ENCODE measurements at regions not wholly inside any gene's neighbourhood (a gene's known extent, or its start where the extent isn't known, plus 50 kb on each side); places are given as distances from the start of the nearest gene placed in this dataset.

DNA sequence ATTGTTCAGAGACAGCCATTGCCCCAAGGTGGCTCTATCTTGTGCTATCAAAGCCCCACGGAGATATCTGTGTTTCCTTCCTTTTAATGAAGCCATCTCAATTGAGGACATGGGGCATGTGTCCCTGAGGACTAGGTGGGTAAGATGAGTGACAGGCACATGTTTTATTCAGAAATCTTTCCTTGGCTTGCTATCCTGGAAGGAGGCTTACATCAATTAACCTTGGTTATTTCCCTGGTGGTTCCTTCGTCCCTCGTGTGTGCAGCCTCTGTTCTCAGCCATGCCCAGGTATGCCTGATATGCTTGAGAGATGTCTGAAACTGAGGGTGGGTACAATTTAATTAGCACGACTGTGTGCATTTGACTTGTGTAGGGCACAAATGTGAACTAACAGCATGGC is 102.2 kb upstream of the TUT7 start:
- Histone ChIP-seq H3K27ac (ENCODE audit: low read length) (no peak overlapping the region), H3K36me3 (ENCODE audit: insufficient read depth, low read depth, low read length) (no peaks in the 10 kb centered on the region), H3K27me3 (ENCODE audit: insufficient read depth, low read length) (no peaks in the 10 kb centered on the region), H3K9ac (ENCODE audit: low read depth, low read length) (no peak overlapping the region), H3K4me3 (ENCODE audit: low read length) (no peak overlapping the region), H3K4me1 (ENCODE audit: insufficient read depth, low read length) (no peaks in the 10 kb centered on the region), H3K9me3 (ENCODE audit: insufficient read depth, low read depth, low read length) (no peaks in the 10 kb centered on the region)

DNA sequence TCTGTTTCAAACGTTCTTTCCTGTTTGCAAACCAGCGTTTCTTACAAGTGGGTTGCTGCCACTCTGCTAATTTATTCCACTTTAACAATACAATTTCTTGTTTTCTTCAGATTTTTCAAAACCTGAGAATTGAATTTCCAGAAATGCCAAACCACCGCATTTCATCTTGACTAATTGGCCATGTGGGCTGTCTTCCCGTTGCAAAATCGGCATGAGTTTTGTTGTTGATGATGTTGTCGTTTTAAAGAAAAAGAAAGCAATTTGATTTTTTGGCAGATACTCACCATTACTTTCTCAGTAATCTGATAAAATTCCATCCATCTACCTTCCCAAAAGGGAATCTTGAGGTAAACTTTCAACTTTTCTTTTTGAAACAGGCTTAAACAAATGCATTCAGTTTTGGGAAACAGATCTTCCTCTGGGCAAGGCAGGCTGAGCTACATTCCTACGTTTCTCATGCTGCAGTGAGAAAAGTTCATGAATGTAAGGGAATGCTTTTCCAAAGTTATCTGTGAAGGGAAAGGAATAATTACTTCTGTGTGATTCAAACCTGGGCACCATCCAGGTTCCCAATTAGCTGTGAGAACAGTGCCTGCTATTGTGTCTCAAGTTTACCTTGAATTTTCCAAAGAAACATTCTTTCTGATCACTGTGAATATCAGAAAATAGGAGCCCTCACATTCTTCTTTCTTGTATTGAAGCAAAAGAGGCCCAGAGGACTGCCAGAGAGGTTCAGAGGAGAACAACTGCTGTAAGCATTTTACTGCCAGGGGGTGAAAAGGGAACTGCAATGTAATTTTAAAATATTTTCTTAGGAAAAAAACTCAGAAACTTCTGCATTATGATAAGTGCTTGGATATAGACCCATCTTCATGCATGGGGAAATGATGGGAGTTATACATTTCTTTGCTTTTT is 100.7 kb upstream of the TUT7 start:
- no peaks in the 10 kb centered on the region for H3K4me1 ChIP-seq (ENCODE audit: insufficient read depth, low read length)
- H3K27me3 ChIP-seq (ENCODE audit: insufficient read depth, low read length) = no peaks in the 10 kb centered on the region
- H3K27ac ChIP-seq (ENCODE audit: low read length) = no peak overlapping the region
- no peaks in the 10 kb centered on the region for H3K36me3 ChIP-seq (ENCODE audit: insufficient read depth, low read depth, low read length)
- H3K9me3 ChIP-seq (ENCODE audit: insufficient read depth, low read depth, low read length) = no peaks in the 10 kb centered on the region
- no peak overlapping the region for H3K4me3 ChIP-seq (ENCODE audit: low read length)
- no peak overlapping the region for H3K9ac ChIP-seq (ENCODE audit: low read depth, low read length)

DNA sequence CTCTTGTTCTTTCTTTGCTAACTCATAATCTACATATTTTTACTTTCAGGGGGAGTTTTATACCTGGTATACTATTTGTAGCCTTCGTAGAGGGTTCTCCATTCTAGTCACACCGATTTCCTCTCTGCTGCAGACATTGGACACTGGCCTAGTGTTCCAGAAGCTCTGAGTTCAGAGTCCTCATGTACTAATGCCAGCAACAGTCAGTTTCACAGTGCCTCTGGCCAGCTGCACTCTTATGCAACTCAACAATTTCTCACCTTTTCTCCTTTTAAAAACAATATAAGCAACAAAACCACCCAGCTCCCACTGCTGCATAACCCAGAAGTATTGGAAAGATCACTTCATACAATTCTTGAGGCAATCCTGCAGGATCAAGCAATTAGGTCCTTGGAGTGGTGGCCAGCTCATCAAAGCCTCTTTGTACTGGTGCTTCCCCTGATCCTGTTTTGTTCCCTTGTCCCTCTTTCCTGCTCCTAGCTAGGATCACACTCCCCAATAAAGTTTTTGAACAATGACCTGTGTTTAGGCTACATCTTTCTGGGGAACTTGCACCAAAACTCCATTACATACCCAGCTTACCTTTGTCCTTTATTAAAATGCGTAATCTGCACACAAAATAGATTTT is 98.1 kb upstream of the TUT7 start:
- Histone ChIP-seq H3K36me3 (ENCODE audit: insufficient read depth, low read depth, low read length) (no peaks in the 10 kb centered on the region), H3K9ac (ENCODE audit: low read depth, low read length) (no peak overlapping the region), H3K9me3 (ENCODE audit: insufficient read depth, low read depth, low read length) (no peaks in the 10 kb centered on the region), H3K27ac (ENCODE audit: low read length) (no peak overlapping the region), H3K27me3 (ENCODE audit: insufficient read depth, low read length) (no peaks in the 10 kb centered on the region), H3K4me1 (ENCODE audit: insufficient read depth, low read length) (no peaks in the 10 kb centered on the region), H3K4me3 (ENCODE audit: low read length) (no peak overlapping the region)

DNA sequence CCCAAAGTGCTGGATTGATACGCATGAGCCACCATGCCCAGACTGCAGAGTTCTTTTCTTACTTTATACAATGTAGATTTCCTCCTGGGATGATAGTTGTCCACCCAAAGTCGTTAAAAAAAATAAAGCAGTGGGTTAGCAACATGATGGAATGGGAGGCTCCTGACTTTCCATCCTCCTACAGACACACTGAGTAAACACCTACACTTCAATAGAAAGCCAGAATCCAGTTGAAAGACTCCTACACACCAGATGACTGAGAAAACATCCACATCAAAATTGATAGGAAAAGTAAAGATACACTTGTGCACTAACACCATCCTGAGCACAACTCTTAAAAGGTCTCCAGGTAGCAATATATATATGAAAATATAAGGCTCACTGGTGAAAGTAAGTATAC is 95.0 kb upstream of the TUT7 start:
- no peaks in the 10 kb centered on the region for H3K36me3 ChIP-seq (ENCODE audit: insufficient read depth, low read depth, low read length)
- H3K4me1 ChIP-seq (ENCODE audit: insufficient read depth, low read length) = peaks cover 2% of the 10 kb centered on the region; the same call in 1 of the 2 replicates
- no peak overlapping the region for H3K4me3 ChIP-seq (ENCODE audit: low read length)
- H3K9me3 ChIP-seq (ENCODE audit: insufficient read depth, low read depth, low read length) = no peaks in the 10 kb centered on the region
- no peak overlapping the region for H3K27ac ChIP-seq (ENCODE audit: low read length)
- H3K9ac ChIP-seq (ENCODE audit: low read depth, low read length) = no peak overlapping the region
- no peaks in the 10 kb centered on the region for H3K27me3 ChIP-seq (ENCODE audit: insufficient read depth, low read length)

DNA sequence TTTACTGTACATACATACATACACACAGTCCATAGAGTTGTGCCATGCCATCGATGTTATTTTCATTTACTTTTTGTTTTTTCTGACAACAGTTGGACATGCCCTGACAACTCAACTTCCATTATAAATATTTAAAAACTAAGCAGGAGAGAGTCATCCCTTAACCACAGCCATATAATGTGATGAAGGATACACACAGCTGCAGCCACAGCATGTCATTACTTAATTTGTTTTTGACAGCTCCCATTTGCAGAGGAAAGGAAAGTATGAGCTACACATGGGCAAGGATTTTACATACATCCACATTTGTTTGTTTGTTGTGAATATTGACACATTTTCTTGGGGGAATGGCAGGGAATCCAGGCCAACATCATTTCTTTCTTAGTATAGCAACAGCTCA is 91.5 kb upstream of the TUT7 start:
- H3K4me3 ChIP-seq (ENCODE audit: low read length) = no peak overlapping the region
- H3K27ac ChIP-seq (ENCODE audit: low read length) = no peak overlapping the region
- H3K9ac ChIP-seq (ENCODE audit: low read depth, low read length) = no peak overlapping the region
- H3K36me3 ChIP-seq (ENCODE audit: insufficient read depth, low read depth, low read length) = no peaks in the 10 kb centered on the region
- H3K4me1 ChIP-seq (ENCODE audit: insufficient read depth, low read length) = peaks cover 7% of the 10 kb centered on the region; the same call in 1 of the 2 replicates
- H3K27me3 ChIP-seq (ENCODE audit: insufficient read depth, low read length) = no peaks in the 10 kb centered on the region
- no peaks in the 10 kb centered on the region for H3K9me3 ChIP-seq (ENCODE audit: insufficient read depth, low read depth, low read length)

DNA sequence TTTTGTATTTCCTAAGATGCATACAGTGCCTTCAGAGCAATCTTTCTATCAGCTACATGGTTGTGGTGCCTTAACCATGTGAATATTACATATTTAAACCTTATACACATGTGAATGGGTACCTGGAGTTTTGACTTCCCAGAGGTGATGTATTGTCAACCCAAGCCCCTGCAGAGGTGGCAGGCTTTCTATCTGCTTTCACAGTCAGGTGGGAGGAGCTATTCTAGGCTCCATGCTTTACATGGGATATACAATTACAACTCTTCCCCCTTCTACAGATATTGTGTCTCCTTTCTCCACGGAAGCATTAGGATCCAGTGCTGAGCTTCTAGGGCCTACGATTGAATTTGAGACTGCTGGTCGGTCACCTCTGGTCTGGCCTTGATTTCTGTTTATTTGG is 89.8 kb upstream of the TUT7 start:
- Histone ChIP-seq H3K9ac (ENCODE audit: low read depth, low read length) (no peak overlapping the region), H3K4me1 (ENCODE audit: insufficient read depth, low read length) (peaks cover 7% of the 10 kb centered on the region; the same call in 1 of the 2 replicates), H3K36me3 (ENCODE audit: insufficient read depth, low read depth, low read length) (no peaks in the 10 kb centered on the region), H3K27me3 (ENCODE audit: insufficient read depth, low read length) (no peaks in the 10 kb centered on the region), H3K4me3 (ENCODE audit: low read length) (no peak overlapping the region), H3K9me3 (ENCODE audit: insufficient read depth, low read depth, low read length) (no peaks in the 10 kb centered on the region), H3K27ac (ENCODE audit: low read length) (no peak overlapping the region)

DNA sequence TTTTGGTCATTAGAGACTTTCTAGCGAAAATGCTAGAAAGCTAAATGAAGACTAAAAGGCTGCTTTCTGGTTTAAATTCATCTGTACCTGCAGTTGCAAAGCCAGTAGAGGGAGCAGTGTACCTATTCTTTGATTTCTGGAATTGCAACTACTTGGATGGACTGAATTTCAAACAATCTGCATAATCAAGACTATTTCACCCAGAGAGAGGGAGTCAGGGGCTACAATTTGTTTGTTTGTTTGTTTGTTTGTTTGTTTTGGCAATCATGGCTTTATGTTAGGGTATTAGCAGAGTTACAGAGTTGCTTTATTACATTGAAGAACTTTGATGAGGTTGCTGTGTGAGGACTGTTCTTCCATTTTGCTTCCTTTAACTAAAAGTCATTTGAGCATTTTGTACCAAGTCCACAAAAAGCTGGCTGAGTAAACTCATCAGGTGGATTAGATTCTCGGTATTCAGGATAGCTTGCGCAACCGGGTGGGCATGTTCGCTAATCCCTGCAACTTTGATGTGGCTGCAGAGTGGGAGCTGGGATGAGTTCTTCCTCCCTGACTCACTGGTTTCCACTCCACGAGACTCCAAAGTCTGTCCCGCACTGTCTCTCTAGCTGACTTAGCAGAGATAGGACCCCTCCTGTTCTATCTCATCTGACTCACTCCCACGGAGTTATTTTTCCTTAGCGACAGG is 80.0 kb upstream of the TUT7 start:
- Histone ChIP-seq H3K27me3 (ENCODE audit: insufficient read depth, low read length) (no peaks in the 10 kb centered on the region), H3K9me3 (ENCODE audit: insufficient read depth, low read depth, low read length) (no peaks in the 10 kb centered on the region; the same call in 1 of the 2 replicates), H3K36me3 (ENCODE audit: insufficient read depth, low read depth, low read length) (no peaks in the 10 kb centered on the region), H3K4me3 (ENCODE audit: low read length) (no peak overlapping the region), H3K27ac (ENCODE audit: low read length) (no peak overlapping the region), H3K4me1 (ENCODE audit: insufficient read depth, low read length) (peaks cover 12% of the 10 kb centered on the region), H3K9ac (ENCODE audit: low read depth, low read length) (no peak overlapping the region)

DNA sequence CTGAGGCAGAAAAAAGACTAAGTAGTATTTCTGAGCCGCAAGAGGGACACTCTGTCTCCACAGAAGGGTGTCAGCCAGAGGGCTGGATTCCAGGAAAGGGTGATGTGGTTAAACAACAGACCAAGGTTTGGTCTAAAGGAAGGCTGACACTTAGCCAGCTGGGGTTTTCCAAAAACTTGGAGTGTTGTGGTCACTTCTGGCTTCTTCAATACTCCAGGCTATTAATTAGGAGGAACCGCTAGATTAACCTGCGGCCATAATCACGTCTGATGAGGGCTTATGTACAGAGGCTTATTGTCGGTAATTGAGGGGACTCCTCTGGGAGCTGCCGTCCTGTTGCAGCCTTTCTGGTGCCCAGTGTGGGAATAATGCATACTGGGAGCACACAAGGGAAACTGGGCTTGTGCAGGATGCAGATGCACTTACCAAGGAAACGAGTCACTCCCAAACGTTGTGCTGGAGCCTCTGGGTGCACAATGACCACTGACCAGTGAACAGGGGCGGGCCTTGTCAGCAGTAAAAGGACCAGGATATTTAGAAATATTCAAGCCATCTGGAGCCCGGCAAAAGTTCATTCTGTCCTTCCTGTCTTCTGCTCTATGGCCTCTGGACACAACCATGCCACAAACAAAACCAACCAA is 70.2 kb upstream of the TUT7 start:
- Histone ChIP-seq H3K27ac (ENCODE audit: low read length) (no peak overlapping the region), H3K4me3 (ENCODE audit: low read length) (no peak overlapping the region), H3K9ac (ENCODE audit: low read depth, low read length) (no peak overlapping the region), H3K4me1 (ENCODE audit: insufficient read depth, low read length) (no peaks in the 10 kb centered on the region), H3K27me3 (ENCODE audit: insufficient read depth, low read length) (no peaks in the 10 kb centered on the region), H3K9me3 (ENCODE audit: insufficient read depth, low read depth, low read length) (no peaks in the 10 kb centered on the region), H3K36me3 (ENCODE audit: insufficient read depth, low read depth, low read length) (no peaks in the 10 kb centered on the region)

DNA sequence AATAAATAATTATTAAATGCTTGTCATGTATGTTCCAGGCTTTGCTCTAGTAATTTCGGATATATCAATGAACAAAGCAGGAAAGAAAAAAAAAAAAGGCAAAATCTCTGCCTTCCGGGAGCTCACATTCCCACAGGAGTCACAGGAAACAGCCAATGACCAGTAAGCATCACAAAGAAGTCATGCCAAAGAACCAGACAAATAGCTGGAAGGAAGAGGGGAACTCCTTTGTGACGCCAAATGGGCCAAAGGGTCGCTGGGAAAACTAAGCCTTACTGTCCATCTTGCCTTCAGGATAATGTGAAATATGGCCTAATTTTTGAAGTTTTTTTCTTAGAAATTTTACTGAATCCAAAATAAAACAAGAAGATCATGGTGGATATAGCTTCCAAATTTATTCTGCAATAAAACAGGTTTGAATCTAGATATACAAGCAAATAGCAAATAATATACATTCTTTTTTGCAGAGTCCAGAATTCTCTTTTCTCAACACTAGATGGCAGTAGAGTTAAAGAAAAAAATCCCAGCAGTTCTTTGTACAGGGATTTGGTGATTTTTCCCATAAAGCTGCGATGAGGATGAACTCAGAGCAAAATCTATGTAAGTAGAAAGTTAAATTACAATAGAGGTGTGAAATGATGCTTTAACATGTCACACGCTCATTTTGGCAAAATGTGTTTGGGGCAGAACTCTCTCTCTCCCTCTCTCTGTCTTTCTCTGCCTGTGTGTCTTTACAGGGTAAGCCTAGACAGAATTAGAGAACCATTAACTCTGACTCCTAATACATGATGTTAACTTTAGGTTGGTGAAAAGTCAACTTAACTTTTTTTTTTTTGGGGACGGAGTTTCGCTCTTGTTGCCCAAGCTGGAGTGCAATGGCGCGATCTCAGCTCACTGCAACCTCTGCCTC is 60.0 kb upstream of the TUT7 start:
- Histone ChIP-seq H3K4me3 (ENCODE audit: low read length) (no peak overlapping the region), H3K9me3 (ENCODE audit: insufficient read depth, low read depth, low read length) (peaks cover 4% of the 10 kb centered on the region; the same call in 1 of the 2 replicates), H3K9ac (ENCODE audit: low read depth, low read length) (no peak overlapping the region), H3K36me3 (ENCODE audit: insufficient read depth, low read depth, low read length) (no peaks in the 10 kb centered on the region), H3K4me1 (ENCODE audit: insufficient read depth, low read length) (no peaks in the 10 kb centered on the region), H3K27ac (ENCODE audit: low read length) (no peak overlapping the region), H3K27me3 (ENCODE audit: insufficient read depth, low read length) (peaks cover 59% of the 10 kb centered on the region)

DNA sequence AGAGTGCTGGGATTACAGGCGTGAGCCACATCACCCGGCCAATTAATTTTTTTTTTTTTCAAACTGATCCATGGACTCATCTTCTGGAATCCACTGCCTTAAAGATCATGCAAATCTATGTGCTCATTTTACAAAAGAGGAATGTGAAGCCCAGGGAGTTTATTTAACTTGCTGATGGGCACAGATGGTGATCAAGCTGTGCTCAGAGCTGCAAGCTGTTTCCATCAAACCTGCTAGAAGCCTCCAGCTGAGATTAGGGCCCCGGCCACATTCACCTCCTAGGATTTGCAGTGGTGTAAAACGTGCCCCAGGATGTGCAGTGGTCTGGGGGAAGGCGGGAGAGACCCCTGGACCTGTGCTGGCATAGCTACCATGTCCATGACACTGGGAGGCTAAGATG is 56.1 kb upstream of the TUT7 start:
- Histone ChIP-seq H3K4me3 (ENCODE audit: low read length) (no peak overlapping the region), H3K4me1 (ENCODE audit: insufficient read depth, low read length) (peaks cover 12% of the 10 kb centered on the region), H3K36me3 (ENCODE audit: insufficient read depth, low read depth, low read length) (no peaks in the 10 kb centered on the region), H3K9me3 (ENCODE audit: insufficient read depth, low read depth, low read length) (peaks cover 4% of the 10 kb centered on the region; the same call in 1 of the 2 replicates), H3K9ac (ENCODE audit: low read depth, low read length) (no peak overlapping the region), H3K27me3 (ENCODE audit: insufficient read depth, low read length) (peaks cover 86% of the 10 kb centered on the region), H3K27ac (ENCODE audit: low read length) (no peak overlapping the region)

DNA sequence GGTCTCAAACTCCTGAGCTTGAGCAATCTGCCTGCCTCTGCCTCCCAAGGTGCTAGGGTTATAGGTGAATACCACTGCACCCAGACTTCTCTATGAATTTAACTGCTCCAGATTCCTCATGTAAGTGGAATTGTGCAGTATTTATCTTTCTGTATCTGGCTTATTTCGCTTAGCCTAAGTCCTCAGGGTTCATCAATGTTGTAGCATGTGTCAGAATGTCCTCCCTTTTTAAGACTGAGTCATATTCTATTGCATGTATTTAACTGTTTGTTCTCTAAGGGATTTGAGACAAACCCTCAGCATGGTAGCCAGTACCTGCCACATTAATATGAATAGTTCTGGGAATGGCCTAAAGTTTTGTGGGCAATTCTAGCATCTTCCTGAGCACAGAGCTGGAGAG is 53.9 kb upstream of the TUT7 start:
- H3K9me3 ChIP-seq (ENCODE audit: insufficient read depth, low read depth, low read length) = peaks cover 4% of the 10 kb centered on the region; the same call in 1 of the 2 replicates
- peaks cover 12% of the 10 kb centered on the region for H3K4me1 ChIP-seq (ENCODE audit: insufficient read depth, low read length)

More for the DNA sequence above, 53.9 kb upstream of the TUT7 start:
- Histone ChIP-seq H3K36me3 (ENCODE audit: insufficient read depth, low read depth, low read length) (no peaks in the 10 kb centered on the region), H3K27me3 (ENCODE audit: insufficient read depth, low read length) (peaks cover 97% of the 10 kb centered on the region), H3K27ac (ENCODE audit: low read length) (no peak overlapping the region), H3K4me3 (ENCODE audit: low read length) (no peak overlapping the region), H3K9ac (ENCODE audit: low read depth, low read length) (no peak overlapping the region)

Data from iPS-20b (cell line).